Vagina (tissue), 2 donors: ENCODE measurements at regions not wholly inside any gene's neighbourhood (a gene's known extent, or its start where the extent isn't known, plus 50 kb on each side); places are given as distances from the start of the nearest gene placed in this dataset.

Source experiments
- POLR2A ChIP-seq, 2 donors: fragments of 450-650 bp; IDR thresholded peaks; one replicate each; pipeline ENCODE4 v1.6.1; 2017; ENCODE audit warnings: antibody characterized with exemption in 2 of 2, mild to moderate bottlenecking in 2 of 2, moderate library complexity in 2 of 2
- POLR2AphosphoS5 ChIP-seq, 2 donors: sonication (generic); formaldehyde crosslinking; IDR thresholded peaks; one replicate each; pipeline ENCODE4 v1.9.0; 2017; ENCODE audit warnings: antibody characterized with exemption in 2 of 2, mild to moderate bottlenecking in 2 of 2, low read depth in 1 of 2; ENCODE audit not compliant: insufficient read depth in 1 of 2
- TF ChIP-seq, protein P1 (sequence below), 3 experiments: fragments of 450-650 bp in 2 of 3; fragments of 200-600 bp in 1 of 3; sonication (generic) in 1 of 3; IDR thresholded peaks; one replicate each; pipeline ENCODE4 v1.5.1; 2017 to 2019; ENCODE audit warnings: antibody characterized with exemption in 3 of 3, mild to moderate bottlenecking in 2 of 3, moderate library complexity in 2 of 3

DNA sequence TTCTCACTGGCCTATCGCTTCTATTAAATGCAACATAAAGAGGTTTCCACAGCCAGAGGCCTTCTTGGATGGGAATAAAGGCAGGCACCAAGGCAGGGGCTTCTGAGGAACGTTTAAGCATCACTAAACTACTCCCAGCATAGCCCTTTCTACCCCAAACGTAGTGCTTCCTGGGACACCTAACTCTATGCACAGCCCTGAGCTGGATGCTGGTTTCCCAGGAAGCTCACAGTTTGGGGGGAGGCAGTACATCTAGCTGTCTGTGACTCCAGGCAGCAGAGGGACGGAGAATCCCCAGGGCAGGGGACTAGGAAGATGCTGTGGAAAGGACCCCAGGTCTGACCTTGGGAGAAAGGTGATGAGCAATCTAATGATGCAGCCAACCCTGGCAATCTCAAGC is 192.8 kb upstream of the ZMIZ1 start:
- TF ChIP-seq, protein P1, sequence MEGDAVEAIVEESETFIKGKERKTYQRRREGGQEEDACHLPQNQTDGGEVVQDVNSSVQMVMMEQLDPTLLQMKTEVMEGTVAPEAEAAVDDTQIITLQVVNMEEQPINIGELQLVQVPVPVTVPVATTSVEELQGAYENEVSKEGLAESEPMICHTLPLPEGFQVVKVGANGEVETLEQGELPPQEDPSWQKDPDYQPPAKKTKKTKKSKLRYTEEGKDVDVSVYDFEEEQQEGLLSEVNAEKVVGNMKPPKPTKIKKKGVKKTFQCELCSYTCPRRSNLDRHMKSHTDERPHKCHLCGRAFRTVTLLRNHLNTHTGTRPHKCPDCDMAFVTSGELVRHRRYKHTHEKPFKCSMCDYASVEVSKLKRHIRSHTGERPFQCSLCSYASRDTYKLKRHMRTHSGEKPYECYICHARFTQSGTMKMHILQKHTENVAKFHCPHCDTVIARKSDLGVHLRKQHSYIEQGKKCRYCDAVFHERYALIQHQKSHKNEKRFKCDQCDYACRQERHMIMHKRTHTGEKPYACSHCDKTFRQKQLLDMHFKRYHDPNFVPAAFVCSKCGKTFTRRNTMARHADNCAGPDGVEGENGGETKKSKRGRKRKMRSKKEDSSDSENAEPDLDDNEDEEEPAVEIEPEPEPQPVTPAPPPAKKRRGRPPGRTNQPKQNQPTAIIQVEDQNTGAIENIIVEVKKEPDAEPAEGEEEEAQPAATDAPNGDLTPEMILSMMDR (IDR thresholded peaks at IDR 0.05), result no peak
- TF ChIP-seq POLR2A (IDR thresholded peaks at IDR 0.05) (no peak), POLR2AphosphoS5 (IDR thresholded peaks at IDR 0.05; ENCODE audit: insufficient read depth in 1 of 2, low read depth in 1 of 2) (no peak)
